ENCODE measurements at regions not wholly inside any gene's neighbourhood (a gene's known extent, or its start where the extent isn't known, plus 50 kb on each side); places are given as distances from the start of the nearest gene placed in this dataset.
A peak's percentile ranks its signal among the peaks of the same experiment; 100 is the strongest.

GRCh38 chr7:42506097-42506496 lies 269.1 kb upstream of the GLI3 start:
- no peak overlapping the region for H3K4me3 ChIP-seq
- no peak overlapping the region for H3K9ac ChIP-seq (ENCODE audit: low read depth in 2 of 2, low read length in 2 of 2)
- intact Hi-C loops (cut with DNase I): no loop called here
- H3K27ac ChIP-seq: no peak overlapping the region
- DNase-seq: no peak
- H3K4me1 ChIP-seq: no peaks in the 10 kb centered on the region
- TF ChIP-seq CTCF (IDR thresholded peaks at IDR 0.05): no peak
- H3K27me3 ChIP-seq: no peaks in the 10 kb centered on the region
- no peaks in the 10 kb centered on the region for H3K36me3 ChIP-seq
- H3K9me3 ChIP-seq: no peaks in the 10 kb centered on the region

- Histone ChIP-seq H3K9me3 (no peaks in the 10 kb centered on the region), H3K4me1 (no peaks in the 10 kb centered on the region), H3K27me3 (no peaks in the 10 kb centered on the region), H3K9ac (ENCODE audit: low read depth in 2 of 2, low read length in 2 of 2) (no peak overlapping the region), H3K27ac (no peak overlapping the region), H3K36me3 (no peaks in the 10 kb centered on the region), H3K4me3 (no peak overlapping the region)
- intact Hi-C loops (cut with DNase I): no loop called here
- TF ChIP-seq CTCF (IDR thresholded peaks at IDR 0.05): no peak
- no peak for DNase-seq
These were observed 265.0 kb upstream of the GLI3 start for GRCh38 chr7:42502022-42502421.

- intact Hi-C loops (cut with DNase I): no loop called here
- TF ChIP-seq CTCF (IDR thresholded peaks at IDR 0.05): no peak
These were observed 258.2 kb upstream of the GLI3 start for GRCh38 chr7:42495256-42495655.

GRCh38 chr7:42494736-42495135 lies 257.7 kb upstream of the GLI3 start:
- H3K36me3 ChIP-seq: no peaks in the 10 kb centered on the region
- H3K9ac ChIP-seq (ENCODE audit: low read depth in 2 of 2, low read length in 2 of 2): no peak overlapping the region
- no peak for DNase-seq

More at GRCh38 chr7:42495256-42495655, 258.2 kb upstream of the GLI3 start:
- Histone ChIP-seq H3K9ac (ENCODE audit: low read depth in 2 of 2, low read length in 2 of 2) (no peak overlapping the region), H3K4me3 (no peak overlapping the region), H3K27ac (no peak overlapping the region), H3K4me1 (no peaks in the 10 kb centered on the region), H3K27me3 (no peaks in the 10 kb centered on the region), H3K9me3 (no peaks in the 10 kb centered on the region), H3K36me3 (no peaks in the 10 kb centered on the region)
- DNase-seq: no peak

GRCh38 chr7:42494199-42494710 lies 257.2 kb upstream of the GLI3 start:
- Histone ChIP-seq H3K27me3 (no peaks in the 10 kb centered on the region), H3K9ac (ENCODE audit: low read depth in 2 of 2, low read length in 2 of 2) (no peak overlapping the region), H3K4me3 (no peak overlapping the region), H3K36me3 (no peaks in the 10 kb centered on the region), H3K9me3 (no peaks in the 10 kb centered on the region), H3K4me1 (no peaks in the 10 kb centered on the region), H3K27ac (peak overlapping the region; percentile 49)
- no peak for TF ChIP-seq CTCF (IDR thresholded peaks at IDR 0.05)
- intact Hi-C loops (cut with DNase I): no loop called here
- no peak for DNase-seq

More at GRCh38 chr7:42494736-42495135, 257.7 kb upstream of the GLI3 start:
- H3K4me3 ChIP-seq: no peak overlapping the region
- no peaks in the 10 kb centered on the region for H3K27me3 ChIP-seq
- no peak for TF ChIP-seq CTCF (IDR thresholded peaks at IDR 0.05)
- intact Hi-C loops (cut with DNase I): no loop called here
- H3K9me3 ChIP-seq: no peaks in the 10 kb centered on the region
- H3K4me1 ChIP-seq: no peaks in the 10 kb centered on the region
- peak overlapping the region; percentile 49 for H3K27ac ChIP-seq

Data from colonic mucosa (tissue), 4 donors.